Right renal cortex interstitium (tissue), 3 donors: ENCODE measurements at regions not wholly inside any gene's neighbourhood (a gene's known extent, or its start where the extent isn't known, plus 50 kb on each side); places are given as distances from the start of the nearest gene placed in this dataset.

ENCODE experiments used
- DNase-seq, 3 donors: peaks; one replicate each; pipeline ENCODE4 v3.0.0-alpha.2; 2013; ENCODE audit warnings: low read depth in 3 of 3, low spot score in 2 of 3

DNA sequence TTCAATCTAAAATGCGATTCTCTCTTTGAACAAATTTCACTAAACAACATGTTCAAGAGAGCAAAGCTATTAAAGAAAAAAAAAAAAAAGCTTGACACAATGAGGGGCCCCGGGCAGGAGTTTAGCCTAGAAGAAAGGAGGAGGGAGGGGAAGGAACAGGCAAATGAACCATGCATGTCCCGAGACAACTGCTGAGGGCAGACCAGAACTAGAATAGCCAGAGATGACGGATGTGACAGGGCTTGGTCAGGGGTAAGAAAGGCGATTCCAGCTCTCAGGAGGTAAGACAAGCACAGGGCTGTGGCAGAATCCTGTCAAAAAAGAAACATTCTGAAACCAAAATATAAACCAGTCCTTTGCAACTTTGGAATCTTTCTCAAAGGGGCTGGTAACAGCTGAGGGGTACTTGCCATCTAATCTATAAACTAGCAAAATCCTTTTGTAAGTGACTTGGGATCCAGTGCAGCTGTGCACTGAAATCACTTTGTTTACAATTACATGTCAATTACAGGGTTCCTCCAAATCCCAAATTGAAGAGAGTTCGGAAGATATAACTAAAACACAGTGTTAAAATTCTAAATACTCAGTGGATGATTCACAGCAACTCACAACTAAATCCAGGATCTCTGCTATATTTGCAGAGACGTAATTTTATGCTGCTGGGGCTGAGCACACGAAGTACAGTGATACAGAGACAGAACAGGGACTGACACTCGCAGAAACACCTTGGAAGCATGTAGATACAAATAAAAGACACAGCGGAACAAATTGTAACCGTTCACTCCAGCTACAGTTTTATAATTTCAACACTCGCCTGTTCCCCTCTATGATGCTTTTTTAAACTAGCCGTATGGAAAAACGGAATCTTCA lies 567.4 kb upstream of the ZFHX3 start:
- no peak for DNase-seq

GRCh38 chr16:73614131-73614530 lies 566.2 kb upstream of the ZFHX3 start:
- DNase-seq = no peak

DNA sequence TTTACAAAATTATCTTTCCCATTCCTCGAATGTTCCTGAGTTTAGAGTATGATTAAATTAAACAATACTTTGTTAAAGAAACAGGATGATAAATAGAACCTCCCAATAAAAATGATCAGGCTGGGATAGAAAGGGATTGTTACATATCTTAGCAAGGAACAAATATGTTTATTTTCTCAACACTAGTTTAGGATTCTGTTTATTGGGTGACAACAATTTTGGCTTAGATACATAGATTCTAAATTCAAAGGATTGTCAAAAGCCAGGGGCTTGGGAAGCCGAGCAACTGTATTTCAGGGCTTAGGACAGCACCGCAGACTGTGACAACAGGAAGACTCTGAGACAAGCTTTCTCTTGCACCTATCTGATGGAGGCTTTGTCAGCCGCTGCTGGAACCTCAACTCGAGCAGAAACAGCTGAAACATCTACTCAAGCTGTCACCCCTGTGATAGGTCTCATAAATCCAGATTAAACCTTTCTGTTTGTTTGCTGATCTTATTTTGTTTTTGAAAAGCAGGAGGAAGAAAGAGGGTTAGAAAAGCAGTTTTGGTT lies 562.8 kb upstream of the ZFHX3 start:
- no peak for DNase-seq

GRCh38 chr16:73610160-73610559 lies 562.2 kb upstream of the ZFHX3 start:
- no peak for DNase-seq

- no peak for DNase-seq
These were observed 561.0 kb upstream of the ZFHX3 start for GRCh38 chr16:73608911-73609310.

- no peak for DNase-seq
These were observed 557.4 kb upstream of the ZFHX3 start for GRCh38 chr16:73605309-73605708.

DNA sequence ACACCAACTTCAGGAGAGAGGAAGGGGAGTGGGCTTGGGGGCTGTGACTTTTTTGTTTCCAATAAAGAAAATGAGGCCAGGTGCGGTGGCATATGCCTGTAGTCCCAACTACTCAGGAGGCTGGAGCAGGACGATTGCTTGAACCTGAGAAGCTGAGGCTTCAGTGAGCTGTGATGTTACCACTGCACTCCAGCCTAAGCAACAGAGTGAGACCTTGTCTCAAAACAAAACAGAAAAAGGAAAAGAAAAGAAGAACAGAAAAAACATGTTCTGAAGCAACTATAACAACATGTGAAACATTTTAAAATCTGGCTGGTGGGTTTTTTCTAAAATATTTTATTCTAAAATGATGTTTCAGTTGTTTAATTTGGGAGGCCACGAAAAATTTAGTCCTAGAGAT lies 554.0 kb upstream of the ZFHX3 start:
- no peak for DNase-seq

- DNase-seq = no peak
These were observed 551.9 kb upstream of the ZFHX3 start for GRCh38 chr16:73599870-73600269.

- no peak for DNase-seq
These were observed 551.4 kb upstream of the ZFHX3 start for GRCh38 chr16:73599351-73599750.

DNA sequence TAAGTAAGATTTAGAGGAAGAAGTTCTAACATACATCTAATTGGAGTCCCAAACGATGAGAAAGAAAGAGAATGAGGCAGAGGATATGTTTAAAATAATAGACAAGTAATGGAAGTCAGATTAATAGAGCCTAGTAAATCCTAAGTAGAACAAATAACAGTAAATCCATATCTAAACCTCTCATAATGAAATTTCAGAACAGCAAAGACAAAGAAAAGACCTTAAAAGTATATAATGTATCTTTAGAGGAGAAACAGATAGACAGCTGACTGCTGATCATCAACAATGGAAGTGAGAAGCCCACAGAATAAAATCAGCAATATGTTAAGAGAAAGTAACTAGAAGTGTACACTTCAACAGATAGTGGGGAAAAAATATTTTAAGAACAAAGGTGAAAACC lies 536.2 kb upstream of the ZFHX3 start:
- DNase-seq = no peak

DNA sequence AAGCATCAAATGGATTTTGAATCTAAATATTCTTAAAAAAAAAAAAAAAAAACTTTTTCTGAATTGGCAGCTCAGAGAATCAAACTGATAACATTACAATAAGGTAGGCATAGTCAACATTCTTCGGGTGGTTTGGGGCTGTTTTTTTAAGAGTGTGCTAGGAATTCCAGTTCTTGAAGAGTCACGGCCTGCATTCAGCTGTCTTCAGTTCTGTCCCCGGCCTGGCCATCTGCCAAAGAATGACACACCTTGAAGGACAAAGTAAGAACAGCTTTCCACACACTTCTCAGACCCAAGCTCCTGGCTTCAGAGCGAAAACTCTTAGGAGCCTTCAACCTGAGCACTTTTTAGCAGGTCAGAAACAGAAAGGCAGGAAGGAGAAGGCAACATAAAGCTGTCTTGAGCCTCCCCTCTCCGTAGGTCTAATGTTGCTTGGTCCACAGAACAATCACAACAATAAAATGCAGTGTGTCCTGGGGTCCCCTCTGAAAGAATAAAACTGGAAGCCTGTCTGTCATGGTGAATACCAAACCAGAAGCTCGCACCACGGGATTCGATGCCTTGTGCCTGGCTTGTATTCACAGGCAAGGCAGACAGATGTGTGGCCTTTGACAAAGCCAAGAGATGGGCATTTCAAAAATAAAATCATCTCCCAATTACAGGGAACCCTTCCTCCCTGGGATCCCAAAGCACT lies 524.4 kb upstream of the ZFHX3 start:
- peak in 2 of 3 donors; percentile 10 to 39 for DNase-seq

DNA sequence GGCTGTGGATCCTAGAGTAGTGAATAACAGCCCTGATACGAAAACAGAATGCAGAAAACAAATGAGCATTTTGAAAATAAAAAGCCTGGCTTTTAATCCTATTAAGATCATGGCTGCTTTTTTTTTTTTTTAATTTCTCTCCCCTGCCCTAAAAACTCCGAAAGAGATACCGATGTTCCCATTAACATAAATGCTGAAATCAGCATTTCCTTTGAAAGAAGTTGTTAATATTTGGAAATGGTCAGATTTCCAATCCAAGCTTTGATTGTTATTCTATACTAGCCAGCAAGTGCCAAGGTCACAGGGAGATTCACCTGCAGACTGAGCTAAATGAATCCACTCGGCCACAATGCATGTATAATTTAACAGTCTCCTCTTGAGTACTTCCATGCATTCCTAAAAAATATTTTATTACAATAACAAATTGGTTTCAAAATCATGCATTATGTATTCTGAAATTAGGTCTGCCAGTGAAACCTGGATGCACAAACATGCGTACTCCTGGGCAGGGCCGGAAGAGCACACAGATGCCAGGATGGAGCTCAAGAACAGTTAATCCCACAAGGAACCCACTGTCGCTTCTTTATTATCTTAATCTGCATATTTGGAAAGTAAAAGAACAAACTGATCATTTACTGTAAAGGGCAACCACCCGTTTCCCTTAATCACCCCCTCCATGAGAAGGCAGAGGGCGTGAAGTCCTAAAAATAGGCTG lies 521.5 kb upstream of the ZFHX3 start:
- DNase-seq = no peak

DNA sequence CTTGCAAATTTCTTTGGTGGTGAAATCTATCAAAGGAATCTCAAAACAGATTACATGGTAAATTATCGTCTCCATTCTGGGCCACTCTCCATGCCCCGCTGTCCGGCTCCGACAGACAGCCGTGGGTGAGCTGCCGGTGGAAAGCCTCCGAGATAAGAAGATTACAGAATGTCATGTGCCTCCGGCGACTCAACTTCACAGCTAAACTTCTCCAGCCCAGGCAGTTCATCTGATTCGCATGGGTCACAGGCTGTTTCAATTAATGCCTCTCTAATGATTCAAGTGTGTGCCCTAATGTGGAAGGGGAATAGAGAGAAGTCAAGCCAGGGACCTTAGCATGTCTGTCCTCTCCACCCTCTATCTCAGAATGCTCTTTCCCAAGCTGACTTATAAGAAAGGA lies 520.8 kb upstream of the ZFHX3 start:
- no peak for DNase-seq

DNA sequence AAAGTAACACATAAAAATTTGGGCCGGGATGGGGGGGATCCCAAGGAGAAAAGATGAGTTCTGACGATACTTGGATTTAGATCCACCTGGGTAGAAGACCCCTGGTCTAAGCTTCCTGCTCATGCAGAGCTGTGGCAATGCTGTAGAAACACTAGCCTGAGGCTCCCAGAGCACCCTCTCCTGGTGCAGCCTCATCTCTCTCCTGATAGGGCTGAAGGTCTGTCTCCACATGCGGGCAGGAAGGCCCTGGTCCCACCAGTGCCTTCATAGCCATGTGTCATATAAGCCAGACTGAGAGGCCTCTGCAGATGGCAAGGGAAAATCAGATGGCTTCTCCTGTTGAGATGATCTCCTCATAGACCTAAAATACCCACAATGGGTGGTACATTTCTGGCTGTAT lies 518.0 kb upstream of the ZFHX3 start:
- DNase-seq = no peak

DNA sequence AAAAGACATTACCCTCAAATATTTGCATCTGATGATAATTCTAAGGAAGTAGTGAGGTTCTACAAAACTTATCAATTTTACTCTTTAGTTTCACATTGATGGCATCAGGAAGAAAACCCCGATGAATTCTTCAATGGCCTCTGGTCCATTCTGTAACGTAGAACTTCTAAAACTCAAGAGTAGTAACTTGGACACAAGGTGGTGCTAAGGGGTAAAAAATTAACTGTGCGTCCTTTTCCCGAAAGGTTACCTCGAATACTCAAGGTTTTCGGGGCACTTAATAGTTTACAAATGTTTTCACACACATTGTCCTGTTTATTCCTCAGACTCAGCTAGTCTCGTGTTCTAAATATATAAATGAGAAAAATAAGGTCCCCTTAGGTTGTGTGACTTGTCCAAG lies 517.3 kb upstream of the ZFHX3 start:
- DNase-seq = no peak

DNA sequence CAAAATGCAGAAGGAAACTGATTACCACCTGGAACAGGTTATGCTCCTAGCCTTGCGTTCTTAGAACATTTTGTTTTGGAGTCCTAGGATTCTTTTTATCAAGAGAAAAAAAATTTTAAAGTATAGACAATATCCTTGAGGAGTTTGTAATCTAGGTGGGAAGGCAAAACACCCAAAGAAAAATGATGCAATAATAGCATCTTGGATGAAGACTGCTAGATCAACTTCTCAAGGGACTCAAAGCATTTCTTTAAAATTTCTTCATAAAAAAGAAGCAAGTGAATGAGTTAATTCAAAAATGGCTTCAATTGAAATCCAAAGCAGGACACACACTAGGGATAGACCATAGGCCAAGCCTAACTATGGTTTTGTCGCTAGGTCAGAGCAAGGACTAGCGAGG lies 515.8 kb upstream of the ZFHX3 start:
- DNase-seq = no peak

DNA sequence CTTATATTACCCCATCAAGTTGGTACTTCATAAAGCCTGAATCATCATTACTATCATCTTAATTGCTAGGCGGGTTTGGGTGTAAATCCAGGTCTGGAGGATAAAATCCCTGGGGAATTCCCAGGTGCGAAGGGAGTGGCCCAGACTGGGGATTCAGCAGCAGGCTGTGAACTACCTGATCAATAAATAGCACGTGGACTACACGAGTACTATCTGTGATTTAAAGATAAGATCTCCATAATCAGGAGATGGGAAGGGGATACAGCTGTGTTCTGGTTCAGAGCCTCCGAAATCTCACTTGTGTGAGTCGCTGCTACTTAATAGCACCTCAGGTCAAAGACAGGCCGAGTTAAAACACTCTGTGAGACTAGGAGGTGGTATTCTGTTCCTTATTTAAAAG lies 512.6 kb upstream of the ZFHX3 start:
- no peak for DNase-seq

DNA sequence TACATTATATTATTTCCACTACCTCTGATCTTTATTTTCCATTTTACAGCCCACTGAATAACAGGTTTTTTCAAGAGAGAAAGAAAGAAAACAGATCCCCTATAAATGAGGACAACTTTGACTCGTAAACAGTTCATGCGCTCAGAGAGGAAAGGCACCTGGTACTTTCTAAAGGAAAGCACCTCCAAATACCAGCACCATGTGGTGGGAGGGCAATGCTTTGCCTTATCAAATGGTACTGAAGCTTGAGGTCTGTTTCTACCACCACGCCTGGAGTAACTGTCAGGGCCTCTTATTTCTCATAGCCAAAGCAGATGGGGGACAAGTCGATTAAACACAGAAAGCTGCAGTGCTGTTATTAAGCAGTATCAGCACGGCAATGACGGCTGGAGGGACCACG lies 510.3 kb upstream of the ZFHX3 start:
- DNase-seq = no peak

DNA sequence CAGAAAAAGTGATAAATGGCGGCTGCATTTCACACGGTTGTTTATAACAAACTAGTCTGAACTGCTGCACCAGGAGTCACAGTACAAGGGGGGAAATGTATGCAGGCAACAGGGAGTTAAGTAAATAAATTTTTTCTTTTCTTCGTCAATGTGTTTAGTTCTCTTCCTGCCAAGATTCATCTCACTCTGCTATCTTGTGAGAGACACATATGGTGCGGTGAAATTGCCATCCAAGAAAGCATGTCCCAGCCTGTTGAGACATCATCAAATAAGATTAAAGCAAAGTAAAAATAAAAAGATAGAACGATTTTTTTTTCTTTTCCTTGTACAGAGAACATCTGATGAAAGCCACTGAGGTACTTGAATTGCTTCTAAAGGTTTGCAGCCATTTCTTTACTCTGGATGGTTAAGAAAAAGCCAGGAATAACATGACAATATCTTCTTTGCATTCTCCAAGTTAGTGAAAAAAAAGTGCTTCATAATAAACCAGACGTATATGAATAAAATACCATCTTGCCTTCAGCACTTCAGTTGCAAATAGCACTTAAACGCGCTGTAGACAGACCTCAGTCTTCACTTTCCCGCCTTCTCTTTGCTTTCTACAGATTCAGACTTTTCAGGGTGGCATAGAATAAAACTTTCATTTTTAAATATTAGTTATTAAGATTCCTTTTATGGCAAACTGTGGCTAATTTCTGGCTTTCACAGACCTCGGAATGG lies 506.2 kb upstream of the ZFHX3 start:
- no peak for DNase-seq

- no peak for DNase-seq
These were observed 502.2 kb upstream of the ZFHX3 start for GRCh38 chr16:73549984-73550631.
